ENCODE measurements at regions not wholly inside any gene's neighbourhood (a gene's known extent, or its start where the extent isn't known, plus 50 kb on each side); places are given as distances from the start of the nearest gene placed in this dataset.

- TF ChIP-seq ZNF462 (CRISPR knock-in tag; IDR thresholded peaks at IDR 0.05), result no peak
- TF ChIP-seq EZH2 (IDR thresholded peaks at IDR 0.05; ENCODE audit: low read depth, unreplicated experiment), result no peak
- no peak for TF ChIP-seq EZH2phosphoT487 (IDR thresholded peaks at IDR 0.05; ENCODE audit: unreplicated experiment)
- TF ChIP-seq ZNF331 (CRISPR knock-in tag; IDR thresholded peaks at IDR 0.05; ENCODE audit: low read depth), result no peak
- no peak for TF ChIP-seq CTCF (conservative IDR thresholded peaks at IDR 0.05; ENCODE audit: low read depth in 2 of 2)
- no peak for TF ChIP-seq POLR2AphosphoS5 (IDR thresholded peaks at IDR 0.05; ENCODE audit: low read depth)
- TF ChIP-seq REST (IDR thresholded peaks at IDR 0.05; ENCODE audit: unreplicated experiment), result no peak
- no peak for TF ChIP-seq ZNF114 (CRISPR knock-in tag; IDR thresholded peaks at IDR 0.05)
- no peak for TF ChIP-seq JUNB (IDR thresholded peaks at IDR 0.05; ENCODE audit: unreplicated experiment)
- TF ChIP-seq STAT1 (IDR thresholded peaks at IDR 0.05; ENCODE audit: unreplicated experiment), result no peak
- no peak for TF ChIP-seq ETS1 (IDR thresholded peaks at IDR 0.05)
Observed at GRCh38 chr21:32131164-32131563, 147.7 kb downstream of the MIS18A start (continued).
